GM19452 (cell line): ENCODE measurements at regions not wholly inside any gene's neighbourhood (a gene's known extent, or its start where the extent isn't known, plus 50 kb on each side); places are given as distances from the start of the nearest gene placed in this dataset.
"Not testable (repeated sequence)": the region's sequence is repeated elsewhere in the genome, so short reads cannot be mapped to it uniquely, and the experiment has no call there.

Experiments
- ATAC-seq: cut with Tn5 transposase; IDR thresholded peaks from one replicate; pipeline ENCODE4 v1.9.1; 2021; ENCODE audit not compliant: unreplicated experiment

GRCh38 chr3:75118779-75119178 lies 504.3 kb upstream of the CNTN3 start:
- ATAC-seq, result no peak

- no peak for ATAC-seq
Measured at GRCh38 chr3:75126556-75126955, 512.1 kb upstream of the CNTN3 start.

- no peak for ATAC-seq
Measured at GRCh38 chr3:75129101-75129500, 514.6 kb upstream of the CNTN3 start.

GRCh38 chr3:75136100-75136897 lies 521.8 kb upstream of the CNTN3 start:
- ATAC-seq, result no peak

GRCh38 chr3:75138345-75138744 lies 523.9 kb upstream of the CNTN3 start:
- ATAC-seq, result no peak

- no peak for ATAC-seq
Measured at GRCh38 chr3:75140904-75141615, 523.1 kb upstream of the FRG2C start.

- no peak for ATAC-seq
Measured at GRCh38 chr3:75144406-75144805, 519.7 kb upstream of the FRG2C start.

- no peak for ATAC-seq
Measured at GRCh38 chr3:75171630-75172230, 492.4 kb upstream of the FRG2C start.

GRCh38 chr3:75176937-75177336 lies 487.2 kb upstream of the FRG2C start:
- ATAC-seq, result no peak

GRCh38 chr3:75180235-75180944 lies 483.7 kb upstream of the FRG2C start:
- no peak for ATAC-seq

- no peak for ATAC-seq
Measured at GRCh38 chr3:75180945-75181298, 483.2 kb upstream of the FRG2C start.

GRCh38 chr3:75188962-75189361 lies 475.2 kb upstream of the FRG2C start:
- ATAC-seq, result no peak

- ATAC-seq, result peak; percentile 83
Measured at GRCh38 chr3:75192146-75192616, 471.9 kb upstream of the FRG2C start.

- no peak for ATAC-seq
Measured at GRCh38 chr3:75193797-75194196, 470.3 kb upstream of the FRG2C start.

GRCh38 chr3:75214332-75214731 lies 449.8 kb upstream of the FRG2C start:
- not testable (repeated sequence) for ATAC-seq

GRCh38 chr3:75218577-75218976 lies 445.6 kb upstream of the FRG2C start:
- ATAC-seq, result no peak

- no peak for ATAC-seq
Measured at GRCh38 chr3:75220932-75221331, 443.2 kb upstream of the FRG2C start.

- no peak for ATAC-seq
Measured at GRCh38 chr3:75224412-75224811, 439.7 kb upstream of the FRG2C start.

- ATAC-seq, result no peak
Measured at GRCh38 chr3:75232216-75232615, 431.9 kb upstream of the FRG2C start.

GRCh38 chr3:75235631-75236030 lies 428.5 kb upstream of the FRG2C start:
- ATAC-seq, result no peak

GRCh38 chr3:75237053-75237452 lies 427.1 kb upstream of the FRG2C start:
- no peak for ATAC-seq
